GM13977 (cell line): ENCODE measurements at regions not wholly inside any gene's neighbourhood (a gene's known extent, or its start where the extent isn't known, plus 50 kb on each side); places are given as distances from the start of the nearest gene placed in this dataset.
"Not testable (repeated sequence)": the region's sequence is repeated elsewhere in the genome, so short reads cannot be mapped to it uniquely, and the experiment has no call there.

Source experiments
- DNase-seq: peaks from one replicate; pipeline ENCODE4 v3.0.0; 2012; ENCODE audit warnings: low spot score
- CTCF ChIP-seq: IDR thresholded peaks from 2 replicates; pipeline ENCODE4 v1.5.1; 2012; ENCODE audit warnings: mild to moderate bottlenecking, control low read depth; ENCODE audit not compliant: insufficient read depth; ENCODE audit errors: extremely low read depth, missing control alignments
- in situ Hi-C: fragments of 300-500 bp; cut with MboI; formaldehyde crosslinking; loops from one replicate; pipeline ENCODE4 v1.12.0; 2022; ENCODE audit warnings: low sequenced_read_pairs, low pct_unique_long_range_greater_than_20kb, mixed read lengths, inconsistent platforms; ENCODE audit not compliant: unreplicated experiment

- in situ Hi-C loops = no loop called here
- no peak for TF ChIP-seq CTCF
- no peak for DNase-seq
Observed at GRCh38 chr12:124088217-124088907, 115.3 kb downstream of the ZNF664 start.

- in situ Hi-C loops, DNase-seq: not testable (repeated sequence)
Observed at GRCh38 chr12:124089181-124089914, 116.3 kb downstream of the ZNF664 start.

GRCh38 chr12:124091835-124092234 lies 118.8 kb downstream of the ZNF664 start:
- TF ChIP-seq CTCF = no peak
- in situ Hi-C loops = no loop called here
- DNase-seq = no peak

- DNase-seq, in situ Hi-C loops: not testable (repeated sequence)
Observed at GRCh38 chr12:124092532-124092931, 119.5 kb downstream of the ZNF664 start.

- TF ChIP-seq CTCF = no peak
- no peak for DNase-seq
- in situ Hi-C loops = no loop called here
Observed at GRCh38 chr12:124093297-124093696, 120.3 kb downstream of the ZNF664 start.

GRCh38 chr12:124094188-124094587 lies 121.2 kb downstream of the ZNF664 start:
- no peak for DNase-seq
- in situ Hi-C loops = no loop called here
- no peak for TF ChIP-seq CTCF

GRCh38 chr12:124094733-124095132 lies 121.7 kb downstream of the ZNF664 start:
- no peak for TF ChIP-seq CTCF
- in situ Hi-C loops = no loop called here
- no peak for DNase-seq
